ENCODE measurements at regions not wholly inside any gene's neighbourhood (a gene's known extent, or its start where the extent isn't known, plus 50 kb on each side); places are given as distances from the start of the nearest gene placed in this dataset.

GRCh38 chr20:60233018-60233630, 274.9 kb downstream of the CDH26 start:
- no peak for DNase-seq
- intact Hi-C loops (cut with DNase I), result no loop called here

GRCh38 chr20:60236613-60237012, 278.4 kb downstream of the CDH26 start:
- no peak for DNase-seq
- intact Hi-C loops (cut with DNase I), result no loop called here

DNA sequence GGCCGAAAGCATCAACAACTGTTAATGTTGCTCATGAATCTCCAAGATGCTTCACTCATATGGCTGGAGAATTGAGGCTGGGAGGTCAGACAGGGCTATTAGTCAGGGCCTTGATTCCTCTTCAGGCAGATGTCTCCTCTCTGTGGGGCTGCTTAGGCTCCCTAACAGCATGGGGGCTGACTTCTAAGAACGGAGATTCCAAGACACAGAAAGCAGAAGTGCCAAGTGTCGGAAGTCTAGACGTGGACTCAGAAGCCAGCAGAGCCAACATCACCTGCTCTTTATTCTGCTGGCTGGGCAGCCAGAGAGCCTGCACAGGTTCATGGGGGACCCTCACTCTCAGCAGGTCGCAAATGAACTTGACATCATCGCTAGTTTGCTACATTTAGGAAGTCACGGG, 279.8 kb downstream of the CDH26 start:
- intact Hi-C loops (cut with DNase I), result no loop called here
- DNase-seq, result no peak

DNA sequence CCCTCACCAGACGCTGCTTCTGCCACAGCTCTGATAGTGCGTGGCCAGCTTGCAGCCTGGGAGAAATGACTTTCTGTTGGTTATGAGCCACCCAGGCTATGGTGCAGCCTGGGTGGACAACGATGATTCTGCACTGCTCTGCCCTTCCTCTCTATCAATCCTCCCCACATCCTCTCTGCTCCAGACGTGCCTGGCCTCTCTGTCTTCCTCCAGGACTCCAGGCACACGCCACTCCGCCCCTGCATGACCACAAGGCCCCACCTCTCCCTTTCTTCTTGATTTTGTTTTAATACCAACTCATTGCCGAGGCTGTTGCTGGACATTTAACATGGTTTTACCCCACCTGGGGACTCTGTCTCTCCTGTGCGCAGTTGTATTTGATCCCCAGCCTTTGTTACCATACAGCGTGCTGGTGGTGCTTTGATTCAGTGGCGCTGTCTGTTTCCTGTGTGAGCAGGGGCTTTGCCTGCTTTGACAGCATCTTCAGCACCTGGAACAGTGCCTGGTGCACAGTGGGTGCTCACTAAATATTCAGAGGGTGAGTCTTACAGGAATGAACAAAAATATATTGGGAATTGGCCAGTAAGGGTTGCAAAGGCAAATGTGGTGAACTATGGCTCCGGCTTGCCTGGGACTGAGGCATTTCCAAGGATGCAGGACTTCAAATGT, 280.9 kb downstream of the CDH26 start:
- intact Hi-C loops (cut with DNase I), result no loop called here
- no peak for DNase-seq

- DNase-seq, result no peak
- intact Hi-C loops (cut with DNase I), result no loop called here
Measured at GRCh38 chr20:60239956-60240355, 281.7 kb downstream of the CDH26 start.

GRCh38 chr20:60240415-60240814, 282.2 kb downstream of the CDH26 start:
- intact Hi-C loops (cut with DNase I), result no loop called here
- no peak for DNase-seq

DNA sequence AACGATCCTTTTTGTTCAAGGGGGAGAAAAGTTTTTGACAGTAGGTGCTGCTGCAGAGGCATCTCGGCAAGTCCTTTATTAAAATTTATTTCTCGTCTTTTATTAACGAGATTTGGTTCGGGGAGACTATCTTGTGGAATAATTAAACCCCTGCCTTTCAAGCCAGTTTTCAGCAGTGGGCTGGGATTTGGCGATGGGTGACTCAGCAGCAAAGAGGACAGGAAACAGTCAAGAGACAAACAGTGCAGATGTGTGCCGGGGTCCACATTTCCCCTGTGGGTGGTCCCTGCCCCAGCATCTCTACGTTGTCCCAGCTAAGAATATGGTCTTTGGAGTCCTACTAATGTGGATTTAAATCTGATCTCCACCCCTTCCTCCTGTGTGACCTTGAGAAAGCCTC, 282.8 kb downstream of the CDH26 start:
- intact Hi-C loops (cut with DNase I), result no loop called here
- DNase-seq, result no peak

- intact Hi-C loops (cut with DNase I), result no loop called here
- DNase-seq, result no peak
Measured at GRCh38 chr20:60242836-60243505, 284.7 kb downstream of the CDH26 start.

DNA sequence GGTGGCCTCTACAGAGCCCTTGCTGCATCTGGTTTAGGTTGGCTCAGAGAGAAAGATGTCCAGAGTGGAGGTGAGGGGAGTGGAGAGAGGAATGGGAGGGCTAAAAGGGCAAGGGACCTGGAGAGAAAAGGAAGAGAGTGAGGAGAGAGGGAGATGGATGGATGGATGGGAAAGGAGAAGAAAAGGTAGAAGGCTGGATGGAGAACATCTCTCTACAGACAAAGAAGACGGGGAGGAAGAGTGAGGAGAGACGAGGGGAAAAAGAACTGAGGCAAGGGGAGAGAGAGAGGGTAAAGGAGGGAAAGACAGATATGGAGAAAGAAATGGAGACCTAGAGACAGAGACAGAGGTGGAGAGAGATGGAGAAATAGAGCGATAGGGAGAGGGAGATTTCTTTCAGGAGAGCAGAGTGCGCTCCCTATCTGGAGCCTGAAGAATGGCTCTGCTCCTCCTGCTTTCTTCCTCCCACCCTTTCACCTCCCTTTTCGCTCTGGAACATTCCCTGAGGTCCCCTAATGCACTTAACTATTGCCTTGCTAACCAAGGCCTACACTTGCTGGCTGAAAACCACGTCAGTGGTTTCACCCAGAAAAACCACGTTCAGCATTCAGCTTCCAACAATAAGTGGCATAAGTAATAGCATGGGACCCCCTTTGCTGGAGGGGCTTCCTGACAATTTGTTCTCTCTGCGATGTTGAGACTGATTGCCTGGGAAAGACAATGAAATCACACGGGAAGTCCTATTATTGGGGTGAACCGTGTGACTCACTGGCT, 286.3 kb downstream of the CDH26 start:
- intact Hi-C loops (cut with DNase I), result no loop called here

DNA sequence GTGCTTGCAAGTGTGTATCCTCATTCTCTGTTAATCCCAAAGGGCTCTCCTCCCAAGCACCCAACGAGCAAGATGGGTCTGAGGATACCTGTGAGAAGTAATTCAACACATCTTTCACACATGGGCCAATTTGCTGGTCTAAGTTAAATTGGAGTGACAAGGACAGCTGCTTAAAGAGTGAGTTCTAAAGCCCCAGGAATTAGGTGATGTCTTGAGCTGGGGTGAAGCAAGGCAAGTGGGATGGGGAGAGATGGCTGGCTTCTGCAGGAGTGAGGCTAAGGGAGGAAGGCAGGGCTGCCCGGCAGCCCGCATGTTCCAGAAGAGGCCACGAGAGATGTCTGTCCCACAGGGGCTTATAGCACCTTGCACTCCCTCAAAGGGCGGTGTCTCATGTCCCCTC, 288.5 kb downstream of the CDH26 start:
- intact Hi-C loops (cut with DNase I), result no loop called here
- no peak for DNase-seq

More for the DNA sequence above, 286.3 kb downstream of the CDH26 start:
- no peak for DNase-seq

DNA sequence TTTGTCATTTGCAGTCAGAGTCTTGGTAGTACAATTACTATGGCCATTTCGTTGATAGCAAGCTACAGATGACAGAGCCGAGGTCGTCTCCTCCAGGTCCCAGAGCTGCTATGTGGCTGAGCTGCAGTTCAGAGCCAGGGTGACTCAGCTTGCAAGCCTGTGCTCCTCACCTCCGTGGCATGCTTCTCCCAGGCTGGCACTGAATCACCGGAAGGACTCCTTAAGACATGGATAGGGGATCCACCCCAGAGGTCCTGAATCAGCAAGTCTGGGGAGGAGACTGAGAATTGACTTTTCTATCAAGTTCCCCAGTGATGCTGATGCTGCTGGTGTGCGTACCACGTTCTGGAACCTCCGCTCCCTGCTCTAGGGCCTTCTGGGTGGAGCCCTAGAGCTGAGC, 291.2 kb downstream of the CDH26 start:
- DNase-seq, result no peak

DNA sequence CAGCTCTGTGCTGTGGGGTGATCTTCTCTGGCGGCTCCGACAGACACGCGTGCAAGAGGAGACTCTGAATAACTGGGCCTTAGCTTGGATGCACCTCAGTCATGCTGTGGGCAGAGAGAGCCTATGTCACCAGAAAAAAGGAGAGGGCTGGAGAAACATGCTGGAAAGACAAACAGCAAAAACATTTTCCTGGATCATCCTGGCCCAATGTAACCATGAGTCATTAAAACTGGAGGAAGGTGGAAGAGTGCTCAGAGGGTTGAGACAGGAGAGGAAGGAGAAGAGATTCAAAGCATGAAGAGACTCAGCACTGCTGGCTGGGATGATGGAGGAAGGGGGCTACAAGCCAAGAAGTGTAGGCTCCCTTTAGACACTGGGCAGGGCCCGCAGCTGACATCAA, 292.0 kb downstream of the CDH26 start:
- intact Hi-C loops (cut with DNase I), result no loop called here

More for the DNA sequence above, 291.2 kb downstream of the CDH26 start:
- intact Hi-C loops (cut with DNase I), result no loop called here

GRCh38 chr20:60252866-60253265, 294.6 kb downstream of the CDH26 start:
- DNase-seq, result no peak
- intact Hi-C loops (cut with DNase I), result no loop called here

More for the DNA sequence above, 292.0 kb downstream of the CDH26 start:
- DNase-seq, result no peak

GRCh38 chr20:60253471-60253870, 295.2 kb downstream of the CDH26 start:
- DNase-seq, result no peak
- intact Hi-C loops (cut with DNase I), result no loop called here

DNA sequence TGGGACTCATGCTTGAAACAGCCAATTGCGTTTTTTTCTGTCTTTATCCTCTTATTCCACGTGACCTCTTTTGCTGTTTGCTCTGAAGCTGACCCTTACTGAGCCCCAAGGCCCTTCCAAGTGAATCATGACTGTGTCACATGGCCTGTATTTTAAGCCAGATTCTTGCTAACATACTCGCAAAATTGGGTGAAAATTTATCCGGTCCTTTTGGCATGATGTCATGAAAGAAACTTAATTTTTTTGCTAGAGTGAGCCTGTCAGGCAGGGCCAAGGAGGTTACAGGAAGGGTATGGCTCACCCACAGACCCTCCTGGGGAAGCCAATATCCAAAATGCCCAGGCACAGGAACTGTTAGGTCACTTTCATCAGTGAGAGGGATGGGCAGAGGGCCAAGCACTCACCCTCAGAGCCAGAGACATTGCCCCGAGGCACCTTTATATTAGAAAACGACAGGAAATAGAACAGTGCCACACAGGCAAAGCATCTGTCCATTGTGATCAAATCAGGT, 296.7 kb downstream of the CDH26 start:
- intact Hi-C loops (cut with DNase I), result no loop called here

DNA sequence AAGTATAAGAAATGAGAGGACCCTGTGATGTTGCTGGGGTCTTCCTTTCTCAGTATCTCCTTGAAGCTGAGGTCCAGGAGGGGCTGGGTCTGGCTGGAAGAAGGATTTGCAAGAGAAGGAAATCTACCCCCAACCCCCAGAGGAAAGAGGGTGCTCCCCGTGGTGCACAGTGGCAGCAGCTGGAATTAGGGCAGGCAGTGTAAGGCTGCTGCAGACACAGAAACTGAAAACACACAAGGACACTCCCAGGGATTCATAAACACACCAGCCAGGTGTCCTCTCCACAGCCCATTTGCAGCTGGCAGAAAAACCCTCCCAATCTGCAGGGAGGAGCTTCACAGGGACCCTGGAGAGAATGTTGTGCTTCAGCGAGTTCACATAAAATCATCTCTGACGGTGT, 297.2 kb downstream of the CDH26 start:
- DNase-seq, result no peak
- intact Hi-C loops (cut with DNase I), result no loop called here

More for the DNA sequence above, 296.7 kb downstream of the CDH26 start:
- DNase-seq, result no peak

DNA sequence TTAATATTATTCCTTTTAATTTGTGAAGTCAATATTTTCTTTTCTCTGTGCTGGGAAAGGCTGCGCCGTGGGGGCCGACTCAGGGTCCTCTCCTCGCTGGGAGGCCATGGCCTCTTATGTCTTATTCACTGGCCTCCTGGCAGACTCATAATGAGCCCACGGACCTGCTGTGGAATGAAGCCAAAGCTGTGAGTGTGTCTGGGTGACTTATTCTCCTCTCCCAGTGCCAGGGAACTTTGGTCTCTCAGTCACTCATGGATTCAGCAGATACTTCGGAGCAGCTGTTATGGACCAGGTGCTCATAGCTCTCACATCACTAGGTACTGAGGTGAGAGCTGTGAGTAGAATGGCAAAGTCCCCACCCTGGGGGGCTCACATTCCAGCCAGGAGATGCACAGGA, 297.6 kb downstream of the CDH26 start:
- intact Hi-C loops (cut with DNase I), result no loop called here
- no peak for DNase-seq

DNA sequence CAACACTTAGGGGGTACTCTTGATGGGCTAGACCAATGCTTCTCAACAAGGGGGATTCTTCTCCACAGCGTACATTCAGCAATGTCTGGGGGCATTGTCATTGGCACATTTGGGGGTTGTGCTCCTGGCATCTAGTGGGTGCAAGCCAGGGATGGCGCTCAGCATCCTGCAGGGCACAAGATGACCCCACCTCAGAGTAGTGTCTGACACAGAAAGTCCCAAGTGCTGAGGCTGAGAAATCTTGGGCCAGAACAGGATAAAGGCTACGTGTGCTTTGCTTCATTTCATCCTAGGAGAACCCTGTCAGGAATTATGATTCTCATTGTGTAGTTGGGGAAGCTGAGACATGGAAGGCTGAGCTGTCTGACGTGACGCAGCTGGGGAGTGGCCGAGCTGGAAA, 298.6 kb downstream of the CDH26 start:
- intact Hi-C loops (cut with DNase I), result no loop called here
- DNase-seq, result peak in 1 of 10 donors; percentile 17

- intact Hi-C loops (cut with DNase I), result no loop called here
Measured at GRCh38 chr20:60257671-60258070, 299.4 kb downstream of the CDH26 start.

GRCh38 chr20:60258255-60258863, 300.1 kb downstream of the CDH26 start:
- intact Hi-C loops (cut with DNase I), result no loop called here
- peak in 1 of 10 donors; percentile 36 for DNase-seq

More at GRCh38 chr20:60257671-60258070, 299.4 kb downstream of the CDH26 start:
- DNase-seq, result no peak

All from posterior cingulate gyrus (tissue), 11 donors.